Mesendoderm (in vitro differentiated cells): ENCODE measurements at regions not wholly inside any gene's neighbourhood (a gene's known extent, or its start where the extent isn't known, plus 50 kb on each side); places are given as distances from the start of the nearest gene placed in this dataset.

Experiments
- DNase-seq: peaks from one replicate; pipeline ENCODE4 v3.0.0; 2013
- H2AK5ac ChIP-seq: 2 replicates; pipeline ENCODE4 v1.6.1; 2013; ENCODE audit warnings: low read length, inconsistent platforms
- H2BK120ac ChIP-seq: 2 replicates; pipeline ENCODE4 v1.6.1; 2013; ENCODE audit warnings: low read depth, mild to moderate bottlenecking, low read length, moderate library complexity, mixed read lengths
- H2BK15ac ChIP-seq: replicated peaks from 2 replicates; pipeline ENCODE4 v1.6.1; 2013; ENCODE audit warnings: low read depth, mild to moderate bottlenecking, moderate library complexity
- H2BK5ac ChIP-seq: 2 replicates; pipeline ENCODE4 v1.6.1; 2013; ENCODE audit warnings: low read length, inconsistent platforms
- H3K18ac ChIP-seq: 2 replicates; pipeline ENCODE4 v1.6.1; 2013; ENCODE audit warnings: mild to moderate bottlenecking, low read length, mixed read lengths
- H3K23ac ChIP-seq: one replicate; pipeline ENCODE4 v1.6.1; 2013; ENCODE audit warnings: low read length
- H3K27ac ChIP-seq: 2 replicates; pipeline ENCODE4 v1.5.1; 2013; ENCODE audit warnings: low read depth, mild to moderate bottlenecking, inconsistent platforms, low read length, moderate library complexity
- H3K27me3 ChIP-seq: 2 replicates; pipeline ENCODE4 v1.6.1; 2013; ENCODE audit warnings: low read length, control low read depth, mild to moderate bottlenecking, inconsistent platforms; ENCODE audit not compliant: insufficient read depth, poor library complexity
- H3K36me3 ChIP-seq: 2 replicates; pipeline ENCODE4 v1.6.1; 2013; ENCODE audit warnings: low read length, inconsistent platforms; ENCODE audit not compliant: control insufficient read depth, insufficient read depth
- H3K4ac ChIP-seq: one replicate; pipeline ENCODE4 v1.6.1; 2013; ENCODE audit warnings: low read depth, mild to moderate bottlenecking, low read length, moderate library complexity
- H3K4me1 ChIP-seq: 2 replicates; pipeline ENCODE4 v1.6.1; 2013; ENCODE audit warnings: low read depth, low read length, inconsistent platforms; ENCODE audit not compliant: control insufficient read depth
- H3K4me2 ChIP-seq: 2 replicates; pipeline ENCODE4 v1.6.1; 2013; ENCODE audit warnings: low read length
- H3K4me3 ChIP-seq: 2 replicates; pipeline ENCODE4 v1.5.1; 2013; ENCODE audit warnings: mild to moderate bottlenecking, low read length
- H3K56ac ChIP-seq: one replicate; pipeline ENCODE4 v1.6.1; 2013; ENCODE audit warnings: low read length
- H3K79me1 ChIP-seq: 2 replicates; pipeline ENCODE4 v1.6.1; 2013; ENCODE audit warnings: low read length, inconsistent platforms
- H3K79me2 ChIP-seq: 2 replicates; pipeline ENCODE4 v1.6.1; 2013; ENCODE audit warnings: mild to moderate bottlenecking, low read length; ENCODE audit not compliant: control insufficient read depth, insufficient read depth
- H3K9ac ChIP-seq: 2 replicates; pipeline ENCODE4 v1.6.1; 2013; ENCODE audit warnings: low read length, inconsistent platforms
- H4K5ac ChIP-seq: one replicate; pipeline ENCODE4 v1.6.1; 2013; ENCODE audit warnings: low read length
- H4K8ac ChIP-seq: one replicate; pipeline ENCODE4 v1.6.1; 2013; ENCODE audit warnings: low read depth, mild to moderate bottlenecking, control low read depth, low read length, moderate library complexity
- WGBS: extraction: QIAGEN DNeasy Blood & Tissue Kit; methylation state at CpG from one replicate; pipeline ENCODE4 v1.1.7; 2013; ENCODE audit warnings: low lambda C conversion rate, missing lambda C conversion rate; ENCODE audit not compliant: insufficient coverage; ENCODE audit errors: extremely low coverage; 5-methylcytosine and 5-hydroxymethylcytosine counted together

GRCh38 chr4:36675436-36675835 lies 394.0 kb downstream of the DTHD1 start:
- Histone ChIP-seq H3K56ac (no peak overlapping the region), H4K5ac (no peak overlapping the region), H3K36me3 (no peaks in the 10 kb centered on the region), H3K79me2 (no peaks in the 10 kb centered on the region), H2BK15ac (no peak overlapping the region), H3K79me1 (no peaks in the 10 kb centered on the region), H2BK120ac (no peak overlapping the region), H3K23ac (no peak overlapping the region), H2BK5ac (no peak overlapping the region), H3K18ac (no peak overlapping the region), H3K27ac (no peak overlapping the region), H3K4me3 (no peak overlapping the region), H3K4me2 (no peak overlapping the region), H3K4ac (no peak overlapping the region), H4K8ac (no peak overlapping the region), H3K9ac (no peak overlapping the region), H3K27me3 (no peaks in the 10 kb centered on the region), H2AK5ac (no peak overlapping the region), H3K4me1 (no peaks in the 10 kb centered on the region)
- WGBS = no CpG with 5 or more reads among the region's 2 CpGs
- no peak for DNase-seq

GRCh38 chr4:36676139-36677050 lies 395.0 kb downstream of the DTHD1 start:
- Histone ChIP-seq H3K56ac (no peak overlapping the region), H3K4me3 (no peak overlapping the region), H3K9ac (no peak overlapping the region), H3K4ac (no peak overlapping the region), H3K18ac (no peak overlapping the region), H4K8ac (no peak overlapping the region), H3K4me2 (no peak overlapping the region), H2BK15ac (no peak overlapping the region), H3K4me1 (no peaks in the 10 kb centered on the region), H2BK5ac (no peak overlapping the region), H2AK5ac (no peak overlapping the region), H3K36me3 (no peaks in the 10 kb centered on the region), H3K23ac (no peak overlapping the region), H3K27ac (no peak overlapping the region), H2BK120ac (no peak overlapping the region), H3K27me3 (no peaks in the 10 kb centered on the region), H3K79me2 (no peaks in the 10 kb centered on the region), H3K79me1 (no peaks in the 10 kb centered on the region), H4K5ac (no peak overlapping the region)
- no peak for DNase-seq
- WGBS = no CpG with 5 or more reads among the region's 5 CpGs

- H2BK15ac ChIP-seq = no peak overlapping the region
These were observed 395.7 kb downstream of the DTHD1 start for GRCh38 chr4:36677112-36677511.

GRCh38 chr4:36677874-36678273 lies 396.5 kb downstream of the DTHD1 start:
- Histone ChIP-seq H3K4ac (no peak overlapping the region), H2BK15ac (no peak overlapping the region), H3K36me3 (no peaks in the 10 kb centered on the region), H4K8ac (no peak overlapping the region), H3K23ac (no peak overlapping the region), H3K4me2 (no peak overlapping the region), H3K9ac (no peak overlapping the region), H3K27ac (no peak overlapping the region), H3K27me3 (no peaks in the 10 kb centered on the region), H2BK5ac (no peak overlapping the region), H3K56ac (no peak overlapping the region), H2BK120ac (no peak overlapping the region), H3K4me1 (no peaks in the 10 kb centered on the region), H3K79me2 (no peaks in the 10 kb centered on the region), H4K5ac (no peak overlapping the region), H3K79me1 (no peaks in the 10 kb centered on the region), H3K18ac (no peak overlapping the region), H3K4me3 (no peak overlapping the region), H2AK5ac (no peak overlapping the region)
- WGBS = no CpG with 5 or more reads among the region's 1 CpG
- DNase-seq = no peak

More at GRCh38 chr4:36677112-36677511, 395.7 kb downstream of the DTHD1 start:
- Histone ChIP-seq H3K79me2 (no peaks in the 10 kb centered on the region), H4K5ac (no peak overlapping the region), H3K4me1 (no peaks in the 10 kb centered on the region), H3K36me3 (no peaks in the 10 kb centered on the region), H4K8ac (no peak overlapping the region), H2BK120ac (no peak overlapping the region), H3K4ac (no peak overlapping the region), H3K27ac (no peak overlapping the region), H2AK5ac (no peak overlapping the region), H3K23ac (no peak overlapping the region), H3K4me2 (no peak overlapping the region), H3K18ac (no peak overlapping the region), H3K27me3 (no peaks in the 10 kb centered on the region), H3K79me1 (no peaks in the 10 kb centered on the region), H3K9ac (no peak overlapping the region), H2BK5ac (no peak overlapping the region), H3K4me3 (no peak overlapping the region), H3K56ac (no peak overlapping the region)
- no CpG with 5 or more reads among the region's 2 CpGs for WGBS
- DNase-seq = no peak

GRCh38 chr4:36687681-36688080 lies 406.3 kb downstream of the DTHD1 start:
- Histone ChIP-seq H3K56ac (no peak overlapping the region), H3K27me3 (no peaks in the 10 kb centered on the region), H3K4me2 (no peak overlapping the region), H2BK15ac (no peak overlapping the region), H3K9ac (no peak overlapping the region), H3K79me2 (no peaks in the 10 kb centered on the region), H4K8ac (no peak overlapping the region), H4K5ac (no peak overlapping the region), H3K23ac (no peak overlapping the region), H3K4ac (no peak overlapping the region), H2BK5ac (no peak overlapping the region), H3K36me3 (no peaks in the 10 kb centered on the region), H3K4me3 (no peak overlapping the region), H3K27ac (no peak overlapping the region), H2BK120ac (no peak overlapping the region), H2AK5ac (no peak overlapping the region), H3K79me1 (no peaks in the 10 kb centered on the region), H3K18ac (no peak overlapping the region), H3K4me1 (no peaks in the 10 kb centered on the region)
- DNase-seq = no peak
- WGBS = no CpG with 5 or more reads among the region's 1 CpG

- H3K27ac ChIP-seq = no peak overlapping the region
- H3K4me3 ChIP-seq = no peak overlapping the region
- no peak overlapping the region for H3K9ac ChIP-seq
- no peaks in the 10 kb centered on the region for H3K79me1 ChIP-seq
- H3K27me3 ChIP-seq = no peaks in the 10 kb centered on the region
- no peaks in the 10 kb centered on the region for H3K4me1 ChIP-seq
- no peak for DNase-seq
- H2BK120ac ChIP-seq = no peak overlapping the region
- H2BK15ac ChIP-seq = no peak overlapping the region
- H4K8ac ChIP-seq = no peak overlapping the region
- no CpG with 5 or more reads among the region's 4 CpGs for WGBS
- H3K4ac ChIP-seq = no peak overlapping the region
- no peak overlapping the region for H3K23ac ChIP-seq
- no peak overlapping the region for H4K5ac ChIP-seq
- H3K79me2 ChIP-seq = no peaks in the 10 kb centered on the region
- no peak overlapping the region for H3K18ac ChIP-seq
- H3K36me3 ChIP-seq = no peaks in the 10 kb centered on the region
- no peak overlapping the region for H2AK5ac ChIP-seq
- no peak overlapping the region for H3K4me2 ChIP-seq
- no peak overlapping the region for H3K56ac ChIP-seq
- no peak overlapping the region for H2BK5ac ChIP-seq
These were observed 411.2 kb downstream of the DTHD1 start for GRCh38 chr4:36692586-36692985.
